ENCODE measurements at regions not wholly inside any gene's neighbourhood (a gene's known extent, or its start where the extent isn't known, plus 50 kb on each side); places are given as distances from the start of the nearest gene placed in this dataset.

DNA sequence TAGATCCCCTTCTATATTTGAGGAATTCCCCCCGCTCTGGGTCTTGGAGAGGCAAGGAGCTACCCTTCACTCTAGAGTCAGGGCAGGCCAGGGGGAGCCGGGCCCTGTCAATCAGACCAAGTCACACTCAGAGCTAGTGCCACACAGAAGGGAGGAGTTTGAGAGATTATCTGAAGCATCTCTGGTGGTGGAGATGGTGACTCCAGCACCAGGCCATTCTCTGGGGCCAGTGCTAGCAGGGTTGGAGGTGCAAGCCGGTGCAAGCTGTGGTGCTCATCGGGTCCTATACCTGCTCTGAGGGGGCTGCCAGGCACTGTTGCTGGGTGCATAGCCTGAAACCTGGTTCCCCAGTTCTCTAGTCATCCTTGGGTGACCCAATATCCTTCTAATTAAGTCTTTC is 201.2 kb downstream of the COPRS start:
- TF ChIP-seq, protein P1, sequence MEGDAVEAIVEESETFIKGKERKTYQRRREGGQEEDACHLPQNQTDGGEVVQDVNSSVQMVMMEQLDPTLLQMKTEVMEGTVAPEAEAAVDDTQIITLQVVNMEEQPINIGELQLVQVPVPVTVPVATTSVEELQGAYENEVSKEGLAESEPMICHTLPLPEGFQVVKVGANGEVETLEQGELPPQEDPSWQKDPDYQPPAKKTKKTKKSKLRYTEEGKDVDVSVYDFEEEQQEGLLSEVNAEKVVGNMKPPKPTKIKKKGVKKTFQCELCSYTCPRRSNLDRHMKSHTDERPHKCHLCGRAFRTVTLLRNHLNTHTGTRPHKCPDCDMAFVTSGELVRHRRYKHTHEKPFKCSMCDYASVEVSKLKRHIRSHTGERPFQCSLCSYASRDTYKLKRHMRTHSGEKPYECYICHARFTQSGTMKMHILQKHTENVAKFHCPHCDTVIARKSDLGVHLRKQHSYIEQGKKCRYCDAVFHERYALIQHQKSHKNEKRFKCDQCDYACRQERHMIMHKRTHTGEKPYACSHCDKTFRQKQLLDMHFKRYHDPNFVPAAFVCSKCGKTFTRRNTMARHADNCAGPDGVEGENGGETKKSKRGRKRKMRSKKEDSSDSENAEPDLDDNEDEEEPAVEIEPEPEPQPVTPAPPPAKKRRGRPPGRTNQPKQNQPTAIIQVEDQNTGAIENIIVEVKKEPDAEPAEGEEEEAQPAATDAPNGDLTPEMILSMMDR (IDR thresholded peaks at IDR 0.05; ENCODE audit: poor library complexity), result no peak
- TF ChIP-seq EZH2 (IDR thresholded peaks at IDR 0.05; ENCODE audit: borderline replicate concordance) (no peak), EZH2phosphoT487 (IDR thresholded peaks at IDR 0.05; ENCODE audit: low read depth, severe bottlenecking, unreplicated experiment) (no peak)

Data from hepatocyte (in vitro differentiated cells).